HL-60 (cell line): ENCODE measurements at regions not wholly inside any gene's neighbourhood (a gene's known extent, or its start where the extent isn't known, plus 50 kb on each side); places are given as distances from the start of the nearest gene placed in this dataset.
A peak's percentile ranks its signal among the peaks of the same experiment; 100 is the strongest.

Experiments used
- DNase-seq, 2 experiments: peaks; one replicate each; pipeline ENCODE4 v3.0.0-alpha.2; 2010 to 2020; ENCODE audit warnings: low read depth in 1 of 2, low spot score in 1 of 2
- H3K27ac ChIP-seq: fragments of 250-450 bp; sonication (Bioruptor Pico); replicated peaks from 2 replicates; pipeline ENCODE4 v1.5.1; 2020; ENCODE audit warnings: mild to moderate bottlenecking, moderate library complexity
- H3K27me3 ChIP-seq: fragments of 250-450 bp; sonication (Bioruptor Pico); 2 replicates; pipeline ENCODE4 v1.5.1; 2021; ENCODE audit warnings: mild to moderate bottlenecking, moderate library complexity; ENCODE audit not compliant: insufficient read depth, poor library complexity, severe bottlenecking
- H3K4me3 ChIP-seq: replicated peaks from 2 replicates; pipeline ENCODE4 v1.5.1; 2011; ENCODE audit warnings: mild to moderate bottlenecking, control low read depth, low read length; ENCODE audit not compliant: insufficient read depth
- GABPA ChIP-seq: IDR thresholded peaks from 2 replicates; pipeline ENCODE4 v1.6.1; 2012; ENCODE audit warnings: low read depth
- POLR2AphosphoS5 ChIP-seq: IDR thresholded peaks from 2 replicates; pipeline ENCODE4 v1.6.1; 2012; ENCODE audit warnings: low read depth
- SPI1 ChIP-seq: IDR thresholded peaks from 2 replicates; pipeline ENCODE4 v1.6.1; 2012; ENCODE audit warnings: low read depth, mild to moderate bottlenecking, borderline replicate concordance
- TF ChIP-seq, protein P1 (sequence below): IDR thresholded peaks from 2 replicates; pipeline ENCODE4 v1.6.1; 2012; ENCODE audit warnings: low read depth; ENCODE audit not compliant: insufficient replicate concordance
- TF ChIP-seq, protein P2 (sequence below): IDR thresholded peaks from one replicate; pipeline ENCODE4 v1.5.1; 2011; ENCODE audit warnings: low read length, control low read depth, inconsistent platforms; ENCODE audit not compliant: insufficient read depth

DNA sequence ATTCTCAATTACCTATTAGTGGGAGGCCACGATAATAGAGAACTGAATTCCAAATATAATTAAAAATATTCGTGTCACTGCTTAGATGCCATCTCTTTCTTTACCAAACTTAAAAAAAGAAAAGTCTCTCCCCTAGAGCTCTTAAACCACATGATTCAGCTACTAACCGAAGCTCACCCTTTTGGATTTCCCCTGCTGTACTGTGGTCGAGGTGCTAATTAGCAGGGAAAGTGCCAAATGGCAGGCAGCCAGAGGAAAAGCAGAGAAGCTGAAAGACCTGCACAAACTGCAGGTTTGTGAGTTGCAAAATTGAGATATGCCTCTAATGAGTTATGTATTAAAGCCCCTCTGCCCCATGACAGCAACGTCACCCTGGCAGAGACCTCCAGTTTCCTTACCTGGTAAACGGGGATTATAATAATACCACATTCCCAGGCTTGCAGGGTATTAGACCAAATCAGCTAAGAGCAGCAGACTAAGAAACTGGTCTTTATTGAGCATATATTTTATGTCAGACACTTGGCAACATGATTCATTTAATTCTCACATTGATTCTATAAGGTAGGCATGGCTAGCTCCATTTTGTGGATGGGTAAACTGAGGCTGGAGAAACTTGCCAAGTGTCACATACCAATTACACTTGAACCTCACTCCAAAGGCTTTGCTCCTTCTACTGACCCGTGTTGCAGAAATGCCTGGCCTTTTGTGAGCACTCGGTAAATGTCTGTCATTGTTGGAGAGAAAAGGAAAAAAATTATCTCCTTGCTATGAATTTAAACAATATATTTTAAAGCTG, 259.7 kb downstream of the LPIN1 start:
- no peak overlapping the region for H3K27ac ChIP-seq
- peak in 1 of 2 experiments; percentile 21 for DNase-seq

DNA sequence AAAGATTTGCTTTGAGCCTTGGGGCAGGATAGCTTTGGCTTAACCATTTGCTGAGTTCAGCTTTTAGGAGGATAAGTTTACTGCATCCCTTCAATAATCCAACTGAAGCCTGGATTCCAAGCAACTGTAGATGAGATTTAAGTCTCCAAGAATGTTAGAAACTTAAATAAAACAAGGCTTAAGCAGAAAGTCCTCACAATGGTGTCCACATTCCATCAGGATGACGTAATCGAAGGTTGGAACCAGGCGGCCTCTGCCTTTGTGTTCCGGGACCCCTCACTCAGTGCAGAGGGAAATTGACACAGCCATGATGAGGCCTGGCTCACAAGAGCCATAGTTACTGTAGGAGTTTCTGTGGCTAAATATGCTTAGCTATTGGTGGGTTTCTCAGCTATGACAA, 260.4 kb downstream of the LPIN1 start:
- no peak for DNase-seq
- no peak overlapping the region for H3K4me3 ChIP-seq
- no peak for TF ChIP-seq POLR2AphosphoS5
- no peak for TF ChIP-seq SPI1
- TF ChIP-seq, protein P1, sequence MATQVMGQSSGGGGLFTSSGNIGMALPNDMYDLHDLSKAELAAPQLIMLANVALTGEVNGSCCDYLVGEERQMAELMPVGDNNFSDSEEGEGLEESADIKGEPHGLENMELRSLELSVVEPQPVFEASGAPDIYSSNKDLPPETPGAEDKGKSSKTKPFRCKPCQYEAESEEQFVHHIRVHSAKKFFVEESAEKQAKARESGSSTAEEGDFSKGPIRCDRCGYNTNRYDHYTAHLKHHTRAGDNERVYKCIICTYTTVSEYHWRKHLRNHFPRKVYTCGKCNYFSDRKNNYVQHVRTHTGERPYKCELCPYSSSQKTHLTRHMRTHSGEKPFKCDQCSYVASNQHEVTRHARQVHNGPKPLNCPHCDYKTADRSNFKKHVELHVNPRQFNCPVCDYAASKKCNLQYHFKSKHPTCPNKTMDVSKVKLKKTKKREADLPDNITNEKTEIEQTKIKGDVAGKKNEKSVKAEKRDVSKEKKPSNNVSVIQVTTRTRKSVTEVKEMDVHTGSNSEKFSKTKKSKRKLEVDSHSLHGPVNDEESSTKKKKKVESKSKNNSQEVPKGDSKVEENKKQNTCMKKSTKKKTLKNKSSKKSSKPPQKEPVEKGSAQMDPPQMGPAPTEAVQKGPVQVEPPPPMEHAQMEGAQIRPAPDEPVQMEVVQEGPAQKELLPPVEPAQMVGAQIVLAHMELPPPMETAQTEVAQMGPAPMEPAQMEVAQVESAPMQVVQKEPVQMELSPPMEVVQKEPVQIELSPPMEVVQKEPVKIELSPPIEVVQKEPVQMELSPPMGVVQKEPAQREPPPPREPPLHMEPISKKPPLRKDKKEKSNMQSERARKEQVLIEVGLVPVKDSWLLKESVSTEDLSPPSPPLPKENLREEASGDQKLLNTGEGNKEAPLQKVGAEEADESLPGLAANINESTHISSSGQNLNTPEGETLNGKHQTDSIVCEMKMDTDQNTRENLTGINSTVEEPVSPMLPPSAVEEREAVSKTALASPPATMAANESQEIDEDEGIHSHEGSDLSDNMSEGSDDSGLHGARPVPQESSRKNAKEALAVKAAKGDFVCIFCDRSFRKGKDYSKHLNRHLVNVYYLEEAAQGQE, result no peak
- no peak for TF ChIP-seq GABPA
- TF ChIP-seq, protein P2, sequence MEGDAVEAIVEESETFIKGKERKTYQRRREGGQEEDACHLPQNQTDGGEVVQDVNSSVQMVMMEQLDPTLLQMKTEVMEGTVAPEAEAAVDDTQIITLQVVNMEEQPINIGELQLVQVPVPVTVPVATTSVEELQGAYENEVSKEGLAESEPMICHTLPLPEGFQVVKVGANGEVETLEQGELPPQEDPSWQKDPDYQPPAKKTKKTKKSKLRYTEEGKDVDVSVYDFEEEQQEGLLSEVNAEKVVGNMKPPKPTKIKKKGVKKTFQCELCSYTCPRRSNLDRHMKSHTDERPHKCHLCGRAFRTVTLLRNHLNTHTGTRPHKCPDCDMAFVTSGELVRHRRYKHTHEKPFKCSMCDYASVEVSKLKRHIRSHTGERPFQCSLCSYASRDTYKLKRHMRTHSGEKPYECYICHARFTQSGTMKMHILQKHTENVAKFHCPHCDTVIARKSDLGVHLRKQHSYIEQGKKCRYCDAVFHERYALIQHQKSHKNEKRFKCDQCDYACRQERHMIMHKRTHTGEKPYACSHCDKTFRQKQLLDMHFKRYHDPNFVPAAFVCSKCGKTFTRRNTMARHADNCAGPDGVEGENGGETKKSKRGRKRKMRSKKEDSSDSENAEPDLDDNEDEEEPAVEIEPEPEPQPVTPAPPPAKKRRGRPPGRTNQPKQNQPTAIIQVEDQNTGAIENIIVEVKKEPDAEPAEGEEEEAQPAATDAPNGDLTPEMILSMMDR, result no peak
- no peaks in the 10 kb centered on the region for H3K27me3 ChIP-seq
- no peak overlapping the region for H3K27ac ChIP-seq

More for the DNA sequence above, 259.7 kb downstream of the LPIN1 start:
- Histone ChIP-seq H3K4me3 (no peak overlapping the region), H3K27me3 (no peaks in the 10 kb centered on the region)
- TF ChIP-seq, protein P2, result no peak
- TF ChIP-seq, protein P1, result no peak
- TF ChIP-seq POLR2AphosphoS5, result no peak
- TF ChIP-seq GABPA, result no peak
- no peak for TF ChIP-seq SPI1

DNA sequence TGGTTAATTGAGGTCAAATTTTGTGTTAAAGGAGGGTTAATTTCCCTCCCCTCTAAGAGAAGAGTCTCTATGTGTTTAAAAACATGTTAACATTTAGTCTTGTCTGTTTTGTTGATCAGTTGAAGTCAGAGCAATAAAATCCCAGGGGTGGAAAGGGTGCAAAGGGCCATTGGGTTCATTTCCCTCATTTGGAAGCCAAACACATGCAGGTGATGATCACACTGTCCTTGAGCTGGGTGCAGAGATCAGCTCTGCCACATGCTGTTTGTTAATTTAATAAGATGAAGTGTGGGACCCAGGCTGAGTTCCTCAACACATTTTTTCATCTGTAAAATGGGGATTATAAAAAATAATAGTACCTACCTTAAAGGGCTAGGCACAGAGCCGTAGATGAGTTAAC, 260.9 kb downstream of the LPIN1 start:
- no peaks in the 10 kb centered on the region for H3K27me3 ChIP-seq
- TF ChIP-seq POLR2AphosphoS5 (no peak), GABPA (no peak), SPI1 (no peak)
- TF ChIP-seq, protein P2, result no peak
- TF ChIP-seq, protein P1, result no peak
- no peak for DNase-seq
- no peak overlapping the region for H3K4me3 ChIP-seq
- no peak overlapping the region for H3K27ac ChIP-seq
